Activated naive CD4-positive, alpha-beta T cell treated with anti-CD3 and anti-CD28 coated beads, Interleukin-2, amount 50 U/mL, for 24 hours (primary cell): ENCODE measurements at regions not wholly inside any gene's neighbourhood (a gene's known extent, or its start where the extent isn't known, plus 50 kb on each side); places are given as distances from the start of the nearest gene placed in this dataset.

Experiments
- H3K27ac Mint-ChIP-seq: one replicate; pipeline ENCODE4 v1.8.0; 2021; ENCODE audit warnings: mild to moderate bottlenecking, mixed read lengths
- H3K27me3 Mint-ChIP-seq: one replicate; pipeline ENCODE4 v1.8.0; 2021; ENCODE audit warnings: mixed read lengths
- H3K36me3 Mint-ChIP-seq: one replicate; pipeline ENCODE4 v1.8.0; 2021; ENCODE audit warnings: mixed read lengths
- H3K4me1 Mint-ChIP-seq: one replicate; pipeline ENCODE4 v1.8.0; 2021; ENCODE audit warnings: mixed read lengths
- H3K4me3 Mint-ChIP-seq: one replicate; pipeline ENCODE4 v1.8.0; 2021; ENCODE audit warnings: mild to moderate bottlenecking, mixed read lengths
- H3K9me3 Mint-ChIP-seq: one replicate; pipeline ENCODE4 v1.8.0; 2021; ENCODE audit warnings: mixed read lengths

GRCh38 chr4:129676934-129677333 is 581.0 kb downstream of the C4orf33 start:
- Mint-ChIP-seq H3K4me3 (no peak overlapping the region), H3K9me3 (no peaks in the 10 kb centered on the region), H3K4me1 (no peaks in the 10 kb centered on the region), H3K27ac (no peak overlapping the region), H3K36me3 (no peaks in the 10 kb centered on the region), H3K27me3 (no peaks in the 10 kb centered on the region)

DNA sequence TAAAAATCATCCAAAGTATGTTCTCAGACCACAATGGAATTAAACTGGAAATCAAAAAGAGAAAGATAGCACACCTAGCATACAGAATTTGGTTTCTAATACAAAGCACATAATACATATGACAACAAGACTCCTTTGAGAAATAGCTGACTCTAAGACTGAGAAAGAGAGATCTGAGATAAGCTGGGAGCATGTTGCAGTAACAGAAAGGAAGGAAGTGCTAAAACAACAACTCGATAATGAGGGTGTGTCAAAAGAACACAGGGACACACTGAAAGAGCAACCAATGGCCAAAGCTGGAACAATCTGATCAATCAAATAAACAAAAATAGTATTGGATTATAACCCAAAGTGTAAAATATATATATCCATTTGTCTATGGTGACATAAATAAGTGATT is 586.6 kb downstream of the C4orf33 start:
- Mint-ChIP-seq H3K9me3 (no peaks in the 10 kb centered on the region), H3K36me3 (no peaks in the 10 kb centered on the region), H3K27ac (no peak overlapping the region), H3K4me1 (no peaks in the 10 kb centered on the region), H3K4me3 (no peak overlapping the region), H3K27me3 (no peaks in the 10 kb centered on the region)

DNA sequence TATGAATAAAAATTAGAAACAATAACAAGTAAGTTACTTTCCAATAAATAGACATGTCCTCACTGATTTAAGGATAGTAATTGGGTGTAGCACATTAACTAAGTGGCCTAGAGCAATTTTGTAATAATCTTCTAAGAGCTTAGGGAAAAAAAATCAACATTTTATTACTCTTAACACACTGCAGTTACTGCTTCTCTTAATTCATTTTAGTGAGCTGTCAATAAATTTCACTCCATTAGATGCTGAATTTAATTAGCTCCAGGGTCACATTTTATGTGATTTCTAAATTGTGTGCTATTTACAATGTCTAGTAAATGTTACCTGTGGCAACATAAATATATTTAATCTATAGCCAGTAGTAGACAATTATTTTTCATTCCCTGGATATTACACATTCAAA is 612.0 kb downstream of the C4orf33 start:
- Mint-ChIP-seq H3K27me3 (no peaks in the 10 kb centered on the region), H3K9me3 (peaks cover 10% of the 10 kb centered on the region)

GRCh38 chr4:129708784-129709183 is 612.8 kb downstream of the C4orf33 start:
- no peak overlapping the region for H3K4me3 Mint-ChIP-seq
- no peak overlapping the region for H3K27ac Mint-ChIP-seq
- H3K27me3 Mint-ChIP-seq = no peaks in the 10 kb centered on the region
- H3K9me3 Mint-ChIP-seq = peaks cover 10% of the 10 kb centered on the region
- no peaks in the 10 kb centered on the region for H3K36me3 Mint-ChIP-seq
- no peaks in the 10 kb centered on the region for H3K4me1 Mint-ChIP-seq

More for the DNA sequence above, 612.0 kb downstream of the C4orf33 start:
- H3K36me3 Mint-ChIP-seq = no peaks in the 10 kb centered on the region
- H3K4me3 Mint-ChIP-seq = no peak overlapping the region
- no peak overlapping the region for H3K27ac Mint-ChIP-seq
- no peaks in the 10 kb centered on the region for H3K4me1 Mint-ChIP-seq

DNA sequence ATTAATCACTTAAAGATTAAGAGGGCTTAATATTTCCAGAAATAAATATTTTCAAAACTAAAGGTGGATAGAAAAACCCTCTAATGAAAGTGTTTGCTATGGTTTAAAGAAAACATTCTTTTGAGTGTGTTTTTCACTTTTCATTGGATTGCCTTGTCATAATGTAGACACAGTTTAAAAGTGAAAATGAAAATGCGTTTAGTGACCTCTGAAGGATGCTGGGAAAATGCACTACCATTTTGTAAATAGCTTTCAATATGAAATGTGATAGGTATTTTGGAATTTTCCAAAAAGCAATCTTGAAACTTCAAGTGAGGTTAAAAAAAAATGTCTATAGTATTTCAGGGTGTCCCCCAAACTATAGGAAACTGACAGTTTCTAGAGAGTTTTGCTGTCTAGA is 642.2 kb downstream of the C4orf33 start:
- peaks cover 5% of the 10 kb centered on the region for H3K9me3 Mint-ChIP-seq
- no peaks in the 10 kb centered on the region for H3K36me3 Mint-ChIP-seq
- H3K4me1 Mint-ChIP-seq = no peaks in the 10 kb centered on the region
- H3K4me3 Mint-ChIP-seq = no peak overlapping the region
- H3K27me3 Mint-ChIP-seq = no peaks in the 10 kb centered on the region
- H3K27ac Mint-ChIP-seq = no peak overlapping the region

- H3K9me3 Mint-ChIP-seq = no peaks in the 10 kb centered on the region
- H3K4me1 Mint-ChIP-seq = no peaks in the 10 kb centered on the region
- no peaks in the 10 kb centered on the region for H3K27me3 Mint-ChIP-seq
- H3K27ac Mint-ChIP-seq = no peak overlapping the region
- no peak overlapping the region for H3K4me3 Mint-ChIP-seq
- H3K36me3 Mint-ChIP-seq = no peaks in the 10 kb centered on the region
These were observed 651.8 kb downstream of the C4orf33 start for GRCh38 chr4:129747756-129748155.

DNA sequence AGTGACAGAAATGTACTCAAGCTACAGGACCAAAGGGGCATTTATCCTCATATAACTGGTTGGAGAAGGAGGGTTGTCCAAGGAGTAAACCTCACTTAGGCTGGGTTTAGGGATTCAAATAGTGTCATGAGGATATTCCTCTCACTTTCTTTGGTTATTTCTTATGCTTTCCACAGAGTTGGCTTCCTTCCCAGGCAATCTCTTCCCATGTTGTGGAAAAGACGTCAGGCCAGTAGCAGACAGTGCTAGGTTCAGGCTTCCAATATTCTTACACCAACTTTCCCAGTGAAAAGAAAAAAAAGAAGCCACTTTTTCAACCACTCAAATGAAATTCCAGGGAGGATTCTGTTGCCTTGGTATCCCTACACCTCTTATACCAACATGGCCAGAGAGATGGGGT is 653.0 kb downstream of the C4orf33 start:
- Mint-ChIP-seq H3K36me3 (no peaks in the 10 kb centered on the region), H3K4me1 (no peaks in the 10 kb centered on the region), H3K27me3 (no peaks in the 10 kb centered on the region), H3K27ac (no peak overlapping the region), H3K9me3 (no peaks in the 10 kb centered on the region), H3K4me3 (no peak overlapping the region)

GRCh38 chr4:129751646-129752045 is 655.7 kb downstream of the C4orf33 start:
- H3K27ac Mint-ChIP-seq = no peak overlapping the region
- no peaks in the 10 kb centered on the region for H3K27me3 Mint-ChIP-seq
- no peak overlapping the region for H3K4me3 Mint-ChIP-seq
- no peaks in the 10 kb centered on the region for H3K36me3 Mint-ChIP-seq
- no peaks in the 10 kb centered on the region for H3K4me1 Mint-ChIP-seq
- no peaks in the 10 kb centered on the region for H3K9me3 Mint-ChIP-seq

- Mint-ChIP-seq H3K9me3 (peaks cover 5% of the 10 kb centered on the region), H3K27me3 (no peaks in the 10 kb centered on the region), H3K4me1 (no peaks in the 10 kb centered on the region), H3K4me3 (no peak overlapping the region), H3K27ac (no peak overlapping the region), H3K36me3 (no peaks in the 10 kb centered on the region)
These were observed 687.6 kb downstream of the C4orf33 start for GRCh38 chr4:129783596-129783995.

GRCh38 chr4:129788486-129788885 is 692.5 kb downstream of the C4orf33 start:
- Mint-ChIP-seq H3K27me3 (no peaks in the 10 kb centered on the region), H3K9me3 (peaks cover 5% of the 10 kb centered on the region), H3K36me3 (no peaks in the 10 kb centered on the region), H3K4me1 (no peaks in the 10 kb centered on the region), H3K27ac (no peak overlapping the region), H3K4me3 (no peak overlapping the region)

DNA sequence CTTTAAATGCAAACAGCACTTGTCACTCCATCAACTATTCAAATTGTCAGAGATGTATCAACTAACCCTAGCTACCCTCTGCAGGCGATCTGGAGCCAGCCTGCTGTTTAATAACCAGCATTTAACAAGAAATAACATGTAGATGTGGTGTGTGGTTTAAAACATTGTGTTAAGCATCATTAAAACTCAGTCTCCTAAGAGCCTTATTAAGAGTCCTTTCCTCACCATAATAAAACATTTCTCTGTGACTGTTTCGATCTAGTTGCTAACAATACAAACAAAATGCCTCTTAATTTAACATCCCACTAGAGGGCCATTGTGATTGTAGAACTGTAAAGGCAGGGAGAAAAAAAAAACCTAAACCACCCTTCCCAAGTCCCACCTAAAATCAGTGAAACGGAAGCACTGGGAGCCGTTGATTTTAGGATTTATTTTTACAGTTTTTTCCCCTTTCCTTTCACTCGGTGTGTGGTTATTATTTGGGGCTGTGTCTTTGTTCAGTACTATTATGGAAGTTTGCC is 708.6 kb downstream of the C4orf33 start:
- no peaks in the 10 kb centered on the region for H3K9me3 Mint-ChIP-seq
- no peak overlapping the region for H3K27ac Mint-ChIP-seq
- H3K4me3 Mint-ChIP-seq = no peak overlapping the region
- no peaks in the 10 kb centered on the region for H3K27me3 Mint-ChIP-seq
- H3K4me1 Mint-ChIP-seq = no peaks in the 10 kb centered on the region
- no peaks in the 10 kb centered on the region for H3K36me3 Mint-ChIP-seq

GRCh38 chr4:129806986-129807385 is 711.0 kb downstream of the C4orf33 start:
- Mint-ChIP-seq H3K36me3 (no peaks in the 10 kb centered on the region), H3K9me3 (no peaks in the 10 kb centered on the region), H3K4me1 (no peaks in the 10 kb centered on the region), H3K27ac (no peak overlapping the region), H3K4me3 (no peak overlapping the region), H3K27me3 (no peaks in the 10 kb centered on the region)

GRCh38 chr4:129808242-129808641 is 712.3 kb downstream of the C4orf33 start:
- H3K4me3 Mint-ChIP-seq = no peak overlapping the region
- no peaks in the 10 kb centered on the region for H3K9me3 Mint-ChIP-seq
- no peaks in the 10 kb centered on the region for H3K36me3 Mint-ChIP-seq
- H3K27ac Mint-ChIP-seq = no peak overlapping the region
- no peaks in the 10 kb centered on the region for H3K4me1 Mint-ChIP-seq
- no peaks in the 10 kb centered on the region for H3K27me3 Mint-ChIP-seq

- Mint-ChIP-seq H3K9me3 (peaks cover 5% of the 10 kb centered on the region), H3K27me3 (no peaks in the 10 kb centered on the region), H3K4me1 (no peaks in the 10 kb centered on the region), H3K4me3 (no peak overlapping the region), H3K27ac (no peak overlapping the region), H3K36me3 (no peaks in the 10 kb centered on the region)
These were observed 725.1 kb downstream of the C4orf33 start for GRCh38 chr4:129821073-129821472.

DNA sequence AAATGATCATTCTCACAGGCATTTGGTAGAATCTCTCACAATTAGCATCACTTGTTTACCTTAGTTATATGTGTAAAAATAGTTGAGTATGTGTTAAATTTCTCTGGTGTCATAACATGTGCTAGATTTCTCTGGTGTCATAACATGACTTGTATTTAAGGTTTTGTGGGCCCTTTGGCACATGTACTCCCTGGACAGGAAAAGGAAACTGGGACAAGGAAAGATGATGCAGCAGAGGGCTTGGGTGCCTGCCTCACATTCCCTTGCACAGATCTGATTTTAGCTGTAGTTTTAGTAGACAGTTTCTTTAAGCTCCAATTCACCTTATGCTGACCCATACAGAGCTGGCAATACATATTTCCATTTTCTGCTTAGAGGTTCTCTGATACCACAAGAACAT is 726.0 kb downstream of the C4orf33 start:
- Mint-ChIP-seq H3K27me3 (no peaks in the 10 kb centered on the region), H3K36me3 (no peaks in the 10 kb centered on the region), H3K27ac (no peak overlapping the region), H3K9me3 (peaks cover 5% of the 10 kb centered on the region), H3K4me1 (no peaks in the 10 kb centered on the region), H3K4me3 (no peak overlapping the region)

DNA sequence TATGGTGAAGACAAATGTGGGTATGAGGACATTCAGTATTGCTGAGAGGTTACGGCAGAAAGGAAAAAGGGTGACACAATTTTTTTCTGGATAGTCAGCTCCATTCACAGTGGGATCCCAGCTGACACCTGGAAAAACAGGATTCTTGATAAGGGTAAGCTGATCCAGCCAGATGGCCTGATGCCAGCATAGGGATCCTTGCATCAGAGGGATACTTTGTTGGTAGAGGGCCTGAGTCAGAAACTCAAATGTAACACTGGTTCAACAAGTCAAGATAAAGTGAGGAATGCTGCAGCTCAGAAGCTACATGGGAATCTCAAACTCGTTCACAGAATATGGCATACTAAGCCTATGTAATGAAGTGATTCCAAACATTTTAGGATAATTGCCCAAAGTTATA is 726.7 kb downstream of the C4orf33 start:
- H3K36me3 Mint-ChIP-seq = no peaks in the 10 kb centered on the region
- no peaks in the 10 kb centered on the region for H3K4me1 Mint-ChIP-seq
- H3K27ac Mint-ChIP-seq = no peak overlapping the region
- no peaks in the 10 kb centered on the region for H3K27me3 Mint-ChIP-seq
- peaks cover 5% of the 10 kb centered on the region for H3K9me3 Mint-ChIP-seq
- H3K4me3 Mint-ChIP-seq = no peak overlapping the region

DNA sequence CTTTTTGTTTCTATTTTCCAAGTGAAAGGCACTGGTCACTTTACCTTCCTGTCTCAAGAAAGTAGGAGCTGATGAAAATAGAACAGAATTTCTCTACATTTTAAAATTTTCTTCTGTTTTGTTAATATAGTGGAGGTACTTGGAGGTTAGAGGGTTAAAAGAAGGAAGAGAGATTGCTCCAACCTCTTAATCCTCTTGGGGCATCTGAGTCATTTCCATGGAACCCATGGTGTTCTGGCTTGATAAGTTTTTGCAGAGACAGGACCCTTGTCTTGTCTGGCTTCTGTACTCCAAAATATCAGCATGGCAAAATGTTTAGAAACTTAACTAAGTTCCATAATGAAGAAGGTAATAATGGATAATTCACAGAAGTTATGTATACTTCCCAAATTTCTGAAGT is 727.2 kb downstream of the C4orf33 start:
- H3K27me3 Mint-ChIP-seq = no peaks in the 10 kb centered on the region
- H3K27ac Mint-ChIP-seq = no peak overlapping the region
- H3K4me1 Mint-ChIP-seq = no peaks in the 10 kb centered on the region
- peaks cover 5% of the 10 kb centered on the region for H3K9me3 Mint-ChIP-seq
- H3K36me3 Mint-ChIP-seq = no peaks in the 10 kb centered on the region
- no peak overlapping the region for H3K4me3 Mint-ChIP-seq
